ENCODE measurements at regions not wholly inside any gene's neighbourhood (a gene's known extent, or its start where the extent isn't known, plus 50 kb on each side); places are given as distances from the start of the nearest gene placed in this dataset.
"Not testable (repeated sequence)": the region's sequence is repeated elsewhere in the genome, so short reads cannot be mapped to it uniquely, and the experiment has no call there.

DNA sequence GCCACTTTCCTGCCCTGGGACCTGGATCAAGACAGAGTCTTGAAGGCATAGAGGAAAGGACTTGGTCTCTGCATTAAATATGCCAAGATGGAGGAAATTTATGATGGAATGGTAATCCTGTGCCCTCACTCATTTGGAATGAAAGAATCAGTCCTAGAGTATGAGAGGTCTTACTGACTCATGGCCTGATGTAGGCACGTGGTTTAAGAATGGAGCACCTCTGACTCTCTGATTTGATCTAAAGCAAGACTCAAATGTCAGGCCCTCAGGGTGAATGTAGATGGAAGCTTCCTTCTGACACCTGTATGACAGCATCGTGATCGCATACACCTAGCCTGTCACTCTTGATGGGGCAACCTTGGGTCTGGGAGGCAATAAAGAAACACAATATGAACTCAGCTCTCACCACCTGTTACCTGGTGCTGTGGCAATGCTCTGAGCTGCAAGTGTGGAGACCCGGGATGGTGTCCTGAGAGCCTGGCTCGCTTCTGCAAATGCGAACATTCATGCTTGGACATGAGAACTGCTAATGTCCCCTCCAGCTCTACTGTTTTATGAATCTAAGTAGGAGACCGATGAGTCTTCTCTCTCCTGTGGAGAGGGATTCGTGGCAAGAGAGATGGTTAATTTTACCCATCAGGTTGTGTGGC, 229.9 kb downstream of the ABCC12 start:
- intact Hi-C loops (cut with DNase I): loop anchor here (5.0 kb wide), 1 partner anchor 394 kb away; no protein-coding TSS in a partner anchor
- no peak for DNase-seq

GRCh38 chr16:47924950-47925349, 230.8 kb downstream of the ABCC12 start:
- intact Hi-C loops (cut with DNase I): loop anchor here (5.0 kb wide), 1 partner anchor 393 kb away; no protein-coding TSS in a partner anchor
- DNase-seq: no peak

DNA sequence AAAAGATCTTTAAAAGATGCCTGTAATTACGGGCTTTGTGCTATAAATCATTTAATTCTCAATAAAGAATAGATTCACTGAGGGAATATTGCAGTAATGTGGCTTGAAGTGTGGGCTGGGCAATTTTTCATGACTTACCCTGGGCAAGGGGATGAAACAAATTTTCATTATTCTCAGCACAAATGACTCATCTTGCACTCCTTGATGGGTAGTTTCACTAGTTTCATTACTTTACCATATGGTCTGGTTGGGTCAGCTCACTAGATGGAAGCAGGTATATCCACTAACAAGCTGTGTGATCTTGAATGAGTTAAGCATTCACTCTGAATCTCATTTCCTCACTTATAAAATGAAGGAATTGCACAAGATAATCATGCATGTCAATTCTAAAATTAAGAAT, 234.3 kb downstream of the ABCC12 start:
- DNase-seq: no peak
- intact Hi-C loops (cut with DNase I): no loop called here

- intact Hi-C loops (cut with DNase I): no loop called here
- DNase-seq: no peak
These were observed 235.1 kb downstream of the ABCC12 start for GRCh38 chr16:47920709-47921108.

GRCh38 chr16:47917118-47917517, 238.7 kb downstream of the ABCC12 start:
- no peak for DNase-seq
- intact Hi-C loops (cut with DNase I): no loop called here

DNA sequence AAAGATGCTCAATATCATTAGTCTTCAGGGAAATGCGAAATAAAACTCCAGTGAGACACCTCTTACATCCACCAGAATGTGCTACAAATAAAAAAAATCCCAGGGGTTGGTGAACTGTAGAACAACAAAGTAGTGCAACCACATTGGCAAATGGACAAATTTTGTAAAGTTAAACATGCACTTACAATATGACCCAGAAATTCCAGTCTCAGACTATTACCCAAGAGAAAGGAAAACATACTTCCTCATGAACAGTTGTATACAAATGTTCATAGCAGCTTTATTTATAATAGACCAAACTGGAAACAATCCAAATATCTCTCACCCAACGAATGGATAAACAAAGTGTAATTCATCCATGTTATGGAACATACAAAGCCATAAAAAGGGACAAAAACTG, 239.5 kb downstream of the ABCC12 start:
- no peak for DNase-seq
- intact Hi-C loops (cut with DNase I): no loop called here

- peak in 1 of 10 donors; percentile 37 for DNase-seq
These were observed 248.7 kb downstream of the ABCC12 start for GRCh38 chr16:47907109-47907508.

GRCh38 chr16:47905771-47906170, 250.0 kb downstream of the ABCC12 start:
- DNase-seq: no peak
- intact Hi-C loops (cut with DNase I): no loop called here

More at GRCh38 chr16:47907109-47907508, 248.7 kb downstream of the ABCC12 start:
- intact Hi-C loops (cut with DNase I): no loop called here

DNA sequence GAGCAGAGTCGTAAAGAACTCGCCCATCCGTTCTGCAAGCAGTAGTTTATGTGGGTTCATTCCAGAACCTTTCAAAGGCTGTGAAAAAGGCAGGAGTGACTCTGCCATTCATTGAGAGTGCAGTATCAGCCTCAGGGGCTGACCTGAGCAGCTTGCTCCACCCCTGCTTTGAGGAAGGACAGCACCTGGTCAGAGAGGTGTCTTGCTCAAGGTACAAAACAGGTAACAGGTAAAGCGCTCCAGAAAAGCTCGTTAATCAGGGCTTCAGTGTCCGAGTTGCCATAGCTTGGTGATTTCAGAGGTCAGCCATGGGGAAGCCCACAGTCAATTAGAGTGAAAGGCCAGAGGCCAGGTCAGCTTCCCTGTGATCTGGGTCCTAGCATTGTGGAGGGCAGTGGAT, 251.1 kb downstream of the ABCC12 start:
- intact Hi-C loops (cut with DNase I): no loop called here

GRCh38 chr16:47903470-47903869, 252.3 kb downstream of the ABCC12 start:
- intact Hi-C loops (cut with DNase I): no loop called here
- DNase-seq: no peak

More for the DNA sequence above, 251.1 kb downstream of the ABCC12 start:
- DNase-seq: no peak

DNA sequence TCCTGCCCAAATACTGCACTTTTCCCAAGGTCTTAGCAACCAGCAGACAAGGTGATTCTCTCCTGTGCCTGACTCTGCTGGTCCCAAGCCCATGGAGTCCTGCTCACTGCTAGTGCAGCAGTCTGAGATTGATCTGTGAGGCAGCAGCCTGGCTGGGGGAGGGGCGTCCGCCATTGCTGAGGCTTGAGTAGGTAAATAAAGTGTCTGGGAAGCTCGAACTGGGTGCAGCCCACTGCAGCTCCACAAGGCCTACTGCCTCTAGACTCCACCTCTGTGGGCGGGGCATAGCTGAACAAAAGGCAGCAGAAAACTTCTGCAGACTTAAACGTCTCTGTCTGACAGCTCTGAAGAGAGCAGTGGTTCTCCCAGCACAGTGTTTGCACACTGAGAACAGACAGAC, 258.7 kb downstream of the ABCC12 start:
- intact Hi-C loops (cut with DNase I): not testable (repeated sequence)
- DNase-seq: peak in 1 of 10 donors; percentile 33

- intact Hi-C loops (cut with DNase I): no loop called here
- DNase-seq: no peak
These were observed 260.6 kb downstream of the ABCC12 start for GRCh38 chr16:47895146-47895545.

GRCh38 chr16:47892999-47893398, 262.8 kb downstream of the ABCC12 start:
- intact Hi-C loops (cut with DNase I): no loop called here
- DNase-seq: no peak

GRCh38 chr16:47888734-47889133, 267.1 kb downstream of the ABCC12 start:
- intact Hi-C loops (cut with DNase I): no loop called here
- DNase-seq: no peak

GRCh38 chr16:47888142-47888541, 267.7 kb downstream of the ABCC12 start:
- intact Hi-C loops (cut with DNase I): no loop called here
- no peak for DNase-seq

- intact Hi-C loops (cut with DNase I): no loop called here
These were observed 268.3 kb downstream of the ABCC12 start for GRCh38 chr16:47887496-47887895.

GRCh38 chr16:47886631-47887415, 269.0 kb downstream of the ABCC12 start:
- intact Hi-C loops (cut with DNase I): no loop called here
- no peak for DNase-seq

More at GRCh38 chr16:47887496-47887895, 268.3 kb downstream of the ABCC12 start:
- no peak for DNase-seq

DNA sequence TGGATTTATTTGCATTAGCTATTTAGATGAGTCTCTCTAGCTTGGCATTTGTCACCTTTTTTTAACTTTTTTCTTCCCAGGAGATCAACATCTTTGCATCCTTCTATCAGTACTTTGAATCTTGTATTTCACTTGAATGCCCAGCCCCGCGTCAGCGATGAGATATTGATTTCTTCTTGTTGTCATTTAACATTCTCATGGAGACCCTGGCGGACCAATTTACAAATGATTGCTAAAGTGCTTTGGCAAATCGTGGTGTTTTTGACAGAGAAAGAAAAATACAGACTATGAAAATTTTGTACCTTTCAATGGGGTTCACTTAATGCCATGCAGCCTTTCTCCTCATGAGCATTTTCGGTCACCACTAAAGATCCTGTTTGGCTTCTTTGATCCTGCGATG, 269.7 kb downstream of the ABCC12 start:
- no peak for DNase-seq
- intact Hi-C loops (cut with DNase I): no loop called here

- intact Hi-C loops (cut with DNase I): no loop called here
- no peak for DNase-seq
These were observed 270.3 kb downstream of the ABCC12 start for GRCh38 chr16:47885489-47885888.

DNA sequence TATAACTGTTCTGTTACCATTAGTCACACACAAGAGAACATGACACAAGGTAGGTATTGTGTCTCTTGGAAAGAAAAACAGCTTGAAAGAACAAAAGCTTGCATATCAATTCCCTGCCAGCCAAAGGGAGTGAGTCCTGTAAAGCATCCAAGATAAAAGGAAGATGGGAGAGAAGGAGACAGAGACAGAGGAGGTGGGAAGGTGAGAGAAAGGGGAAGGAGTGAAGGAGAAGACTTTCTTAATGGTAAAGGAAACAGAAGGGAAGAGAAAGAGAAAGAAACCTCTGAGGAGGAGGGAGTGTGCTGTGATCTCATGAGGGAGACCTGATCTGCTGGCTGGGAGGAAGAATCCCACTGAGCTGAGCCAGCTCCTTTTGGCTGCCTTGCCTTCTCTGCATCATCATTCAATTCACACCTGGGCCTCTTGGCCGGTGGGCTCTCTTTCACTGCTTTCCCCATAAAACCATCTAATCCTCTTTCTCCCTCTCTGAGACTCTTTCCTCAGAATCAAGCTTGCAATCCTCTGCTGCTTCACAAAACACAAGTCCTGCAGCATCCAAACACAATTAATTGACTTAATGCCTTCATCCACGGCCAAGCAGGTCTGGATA, 271.6 kb downstream of the ABCC12 start:
- no peak for DNase-seq
- intact Hi-C loops (cut with DNase I): no loop called here

- intact Hi-C loops (cut with DNase I): no loop called here
These were observed 274.2 kb downstream of the ABCC12 start for GRCh38 chr16:47881574-47881973.

More at GRCh38 chr16:47881574-47881973, 274.2 kb downstream of the ABCC12 start:
- no peak for DNase-seq
